OCI-LY3 (cell line): ENCODE measurements at regions not wholly inside any gene's neighbourhood (a gene's known extent, or its start where the extent isn't known, plus 50 kb on each side); places are given as distances from the start of the nearest gene placed in this dataset.

Experiments
- EZH2phosphoT487 ChIP-seq: fragments of 200-600 bp; shearing (Covaris generic); IDR thresholded peaks from 2 replicates; pipeline ENCODE4 v1.6.1; 2018; ENCODE audit warnings: antibody characterized with exemption, mixed run types, low read depth
- TF ChIP-seq, protein P1 (sequence below): fragments of 200-600, 300-600 bp; sonication (generic); IDR thresholded peaks from 2 replicates; pipeline ENCODE4 v1.5.1; 2014; ENCODE audit warnings: antibody characterized with exemption, low read length, low read depth

DNA sequence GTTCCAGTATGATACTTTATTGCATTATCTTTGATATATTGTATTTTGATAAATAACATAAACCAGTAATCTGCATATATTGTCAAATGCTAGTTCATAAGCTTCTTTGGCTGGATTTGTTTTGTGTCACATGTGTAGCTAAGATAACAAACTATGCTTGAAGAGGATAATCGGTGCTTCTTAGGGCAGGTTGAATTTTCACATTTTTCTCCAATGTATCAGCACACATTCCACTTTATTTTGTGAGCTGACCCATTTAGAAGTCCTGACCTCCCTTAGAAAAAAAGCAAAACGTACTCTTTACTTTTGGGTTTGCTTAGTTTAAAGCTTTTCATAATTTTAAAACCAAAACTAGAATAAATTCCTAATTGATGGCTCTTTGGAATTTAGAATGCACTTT, 277.7 kb upstream of the DDHD1 start:
- TF ChIP-seq, protein P1, sequence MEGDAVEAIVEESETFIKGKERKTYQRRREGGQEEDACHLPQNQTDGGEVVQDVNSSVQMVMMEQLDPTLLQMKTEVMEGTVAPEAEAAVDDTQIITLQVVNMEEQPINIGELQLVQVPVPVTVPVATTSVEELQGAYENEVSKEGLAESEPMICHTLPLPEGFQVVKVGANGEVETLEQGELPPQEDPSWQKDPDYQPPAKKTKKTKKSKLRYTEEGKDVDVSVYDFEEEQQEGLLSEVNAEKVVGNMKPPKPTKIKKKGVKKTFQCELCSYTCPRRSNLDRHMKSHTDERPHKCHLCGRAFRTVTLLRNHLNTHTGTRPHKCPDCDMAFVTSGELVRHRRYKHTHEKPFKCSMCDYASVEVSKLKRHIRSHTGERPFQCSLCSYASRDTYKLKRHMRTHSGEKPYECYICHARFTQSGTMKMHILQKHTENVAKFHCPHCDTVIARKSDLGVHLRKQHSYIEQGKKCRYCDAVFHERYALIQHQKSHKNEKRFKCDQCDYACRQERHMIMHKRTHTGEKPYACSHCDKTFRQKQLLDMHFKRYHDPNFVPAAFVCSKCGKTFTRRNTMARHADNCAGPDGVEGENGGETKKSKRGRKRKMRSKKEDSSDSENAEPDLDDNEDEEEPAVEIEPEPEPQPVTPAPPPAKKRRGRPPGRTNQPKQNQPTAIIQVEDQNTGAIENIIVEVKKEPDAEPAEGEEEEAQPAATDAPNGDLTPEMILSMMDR, result no peak
- no peak for TF ChIP-seq EZH2phosphoT487
